Astrocyte (in vitro differentiated cells and primary cell): ENCODE measurements at regions not wholly inside any gene's neighbourhood (a gene's known extent, or its start where the extent isn't known, plus 50 kb on each side); places are given as distances from the start of the nearest gene placed in this dataset.

Experiments used
- DNase-seq: peaks from one replicate; pipeline ENCODE4 v3.0.0-alpha.2; 2010; ENCODE audit warnings: low read depth
- FAIRE-seq: peaks from 2 replicates; lab custom pipeline; 2011; peaks lifted over from hg19 to GRCh38; lab: Jason Lieb, UNC
- H2AFZ ChIP-seq: 2 replicates; pipeline ENCODE4 v1.6.0; 2012; ENCODE audit warnings: low read depth, low read length, inconsistent platforms
- H3K27ac ChIP-seq: 2 replicates; pipeline ENCODE4 v1.5.1; 2011; ENCODE audit warnings: low read depth, low read length, inconsistent platforms
- H3K27me3 ChIP-seq: 2 replicates; pipeline ENCODE4 v1.6.0; 2011; ENCODE audit warnings: low read length, inconsistent platforms; ENCODE audit not compliant: insufficient read depth
- H3K36me3 ChIP-seq: 2 replicates; pipeline ENCODE4 v1.5.1; 2011; ENCODE audit warnings: low read length, inconsistent platforms; ENCODE audit not compliant: insufficient read depth
- H3K4me1 ChIP-seq: 2 replicates; pipeline ENCODE4 v1.5.1; 2011; ENCODE audit warnings: low read length, inconsistent platforms; ENCODE audit not compliant: insufficient read depth
- H3K4me2 ChIP-seq: 2 replicates; pipeline ENCODE4 v1.6.0; 2012; ENCODE audit warnings: low read length, inconsistent platforms
- H3K4me3 ChIP-seq: 2 replicates; pipeline ENCODE4 v1.5.1; 2011; ENCODE audit warnings: low read depth, mild to moderate bottlenecking, low read length, inconsistent platforms; ENCODE audit not compliant: insufficient read depth
- H3K79me2 ChIP-seq: 2 replicates; pipeline ENCODE4 v1.6.0; 2012; ENCODE audit warnings: mild to moderate bottlenecking, low read length, inconsistent platforms; ENCODE audit not compliant: insufficient read depth
- H3K9ac ChIP-seq: 2 replicates; pipeline ENCODE4 v1.6.0; 2012; ENCODE audit warnings: mild to moderate bottlenecking, low read length, inconsistent platforms
- H3K9me3 ChIP-seq: 2 replicates; pipeline ENCODE4 v1.5.1; 2012; ENCODE audit warnings: low read depth, mild to moderate bottlenecking, low read length, inconsistent platforms; ENCODE audit not compliant: insufficient read depth
- H4K20me1 ChIP-seq: 2 replicates; pipeline ENCODE4 v1.6.0; 2012; ENCODE audit warnings: low read length, inconsistent platforms; ENCODE audit not compliant: insufficient read depth
- H3K27ac Mint-ChIP-seq: one replicate; pipeline ENCODE4 v1.8.0; 2021; ENCODE audit warnings: mild to moderate bottlenecking, mixed read lengths; ENCODE audit not compliant: unreplicated experiment
- H3K27me3 Mint-ChIP-seq: one replicate; pipeline ENCODE4 v1.8.0; 2021; ENCODE audit warnings: low read depth, mixed read lengths; ENCODE audit not compliant: unreplicated experiment
- H3K36me3 Mint-ChIP-seq: one replicate; pipeline ENCODE4 v1.8.0; 2021; ENCODE audit warnings: low read depth, mixed read lengths; ENCODE audit not compliant: unreplicated experiment
- H3K4me1 Mint-ChIP-seq: one replicate; pipeline ENCODE4 v1.8.0; 2021; ENCODE audit warnings: low read depth, mixed read lengths; ENCODE audit not compliant: unreplicated experiment
- H3K4me3 Mint-ChIP-seq: one replicate; pipeline ENCODE4 v1.8.0; 2021; ENCODE audit warnings: mild to moderate bottlenecking, moderate library complexity, mixed read lengths; ENCODE audit not compliant: unreplicated experiment
- H3K9me3 Mint-ChIP-seq: one replicate; pipeline ENCODE4 v1.8.0; 2021; ENCODE audit warnings: mild to moderate bottlenecking, mixed read lengths; ENCODE audit not compliant: unreplicated experiment
- EZH2 ChIP-seq: IDR thresholded peaks from 2 replicates; pipeline ENCODE4 v1.6.1; 2012; ENCODE audit warnings: mild to moderate bottlenecking, low read length, inconsistent platforms; ENCODE audit not compliant: insufficient read depth
- TF ChIP-seq, protein P1 (sequence below): IDR thresholded peaks from 2 replicates; pipeline ENCODE4 v1.5.1; 2011; ENCODE audit warnings: low read depth, mild to moderate bottlenecking, inconsistent platforms, low read length, moderate library complexity; ENCODE audit not compliant: insufficient read depth

GRCh38 chr7:39811161-39811614, 138.9 kb upstream of the CDK13 start:
- Histone ChIP-seq H3K4me1 (no peaks in the 10 kb centered on the region), H3K27ac (no peak overlapping the region), H3K9me3 (no peaks in the 10 kb centered on the region), H3K79me2 (no peaks in the 10 kb centered on the region), H3K27me3 (peaks cover 15% of the 10 kb centered on the region), H3K9ac (no peak overlapping the region), H3K4me3 (no peak overlapping the region), H2AFZ (no peak overlapping the region), H3K36me3 (no peaks in the 10 kb centered on the region), H3K4me2 (no peak overlapping the region), H4K20me1 (no peaks in the 10 kb centered on the region)
- FAIRE-seq = no peak
- Mint-ChIP-seq H3K27ac (no peak overlapping the region), H3K36me3 (no peaks in the 10 kb centered on the region), H3K4me1 (peaks cover 15% of the 10 kb centered on the region), H3K27me3 (peaks cover 17% of the 10 kb centered on the region), H3K4me3 (no peak overlapping the region), H3K9me3 (no peaks in the 10 kb centered on the region)
- DNase-seq = peak; percentile 36
- TF ChIP-seq EZH2 = no peak
- TF ChIP-seq, protein P1, sequence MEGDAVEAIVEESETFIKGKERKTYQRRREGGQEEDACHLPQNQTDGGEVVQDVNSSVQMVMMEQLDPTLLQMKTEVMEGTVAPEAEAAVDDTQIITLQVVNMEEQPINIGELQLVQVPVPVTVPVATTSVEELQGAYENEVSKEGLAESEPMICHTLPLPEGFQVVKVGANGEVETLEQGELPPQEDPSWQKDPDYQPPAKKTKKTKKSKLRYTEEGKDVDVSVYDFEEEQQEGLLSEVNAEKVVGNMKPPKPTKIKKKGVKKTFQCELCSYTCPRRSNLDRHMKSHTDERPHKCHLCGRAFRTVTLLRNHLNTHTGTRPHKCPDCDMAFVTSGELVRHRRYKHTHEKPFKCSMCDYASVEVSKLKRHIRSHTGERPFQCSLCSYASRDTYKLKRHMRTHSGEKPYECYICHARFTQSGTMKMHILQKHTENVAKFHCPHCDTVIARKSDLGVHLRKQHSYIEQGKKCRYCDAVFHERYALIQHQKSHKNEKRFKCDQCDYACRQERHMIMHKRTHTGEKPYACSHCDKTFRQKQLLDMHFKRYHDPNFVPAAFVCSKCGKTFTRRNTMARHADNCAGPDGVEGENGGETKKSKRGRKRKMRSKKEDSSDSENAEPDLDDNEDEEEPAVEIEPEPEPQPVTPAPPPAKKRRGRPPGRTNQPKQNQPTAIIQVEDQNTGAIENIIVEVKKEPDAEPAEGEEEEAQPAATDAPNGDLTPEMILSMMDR = no peak

DNA sequence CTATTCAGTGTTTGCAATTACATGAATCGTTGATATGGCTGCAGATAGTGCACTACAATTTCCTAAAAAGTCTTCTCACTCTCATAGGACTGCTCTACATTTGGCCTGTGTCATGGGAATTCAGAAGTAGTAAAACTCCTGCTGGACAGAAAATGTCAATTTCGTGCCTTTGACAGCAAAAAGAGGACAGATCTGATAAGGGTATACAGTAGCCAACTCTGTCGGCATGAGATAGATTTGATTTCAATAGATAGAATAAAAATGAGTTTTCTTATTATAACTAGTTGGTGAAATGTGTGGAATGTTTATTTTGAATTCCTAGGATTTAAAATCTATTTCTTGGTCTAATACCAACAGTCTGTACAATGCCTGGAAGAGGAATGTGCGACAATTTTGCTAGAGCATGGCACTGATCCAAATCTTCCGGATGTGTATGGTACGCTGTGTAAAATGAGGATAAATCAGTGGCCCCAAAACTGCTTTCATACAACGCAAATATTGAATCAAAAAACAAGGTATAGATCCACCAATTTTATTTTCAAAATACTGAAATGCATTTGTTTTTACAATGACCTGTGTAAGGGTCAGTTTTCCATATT, 133.5 kb upstream of the CDK13 start:
- H3K9ac ChIP-seq = no peak overlapping the region
- H3K36me3 Mint-ChIP-seq = no peaks in the 10 kb centered on the region
- no peaks in the 10 kb centered on the region for H3K4me1 ChIP-seq
- H3K27me3 Mint-ChIP-seq = peaks cover 18% of the 10 kb centered on the region
- no peak for TF ChIP-seq EZH2
- TF ChIP-seq, protein P1 = no peak
- H3K27me3 ChIP-seq = peaks cover 26% of the 10 kb centered on the region
- H3K27ac Mint-ChIP-seq = no peak overlapping the region
- H3K4me1 Mint-ChIP-seq = no peaks in the 10 kb centered on the region
- H3K36me3 ChIP-seq = no peaks in the 10 kb centered on the region
- no peaks in the 10 kb centered on the region for H3K9me3 ChIP-seq
- H3K27ac ChIP-seq = no peak overlapping the region
- no peak overlapping the region for H2AFZ ChIP-seq
- H4K20me1 ChIP-seq = no peaks in the 10 kb centered on the region
- no peak overlapping the region for H3K4me2 ChIP-seq
- H3K4me3 ChIP-seq = no peak overlapping the region
- no peak for FAIRE-seq
- DNase-seq = no peak
- no peaks in the 10 kb centered on the region for H3K79me2 ChIP-seq
- H3K4me3 Mint-ChIP-seq = no peak overlapping the region
- no peaks in the 10 kb centered on the region for H3K9me3 Mint-ChIP-seq

GRCh38 chr7:39819514-39819913, 130.5 kb upstream of the CDK13 start:
- H3K9me3 ChIP-seq = no peaks in the 10 kb centered on the region
- Mint-ChIP-seq H3K27me3 (peaks cover 15% of the 10 kb centered on the region), H3K36me3 (no peaks in the 10 kb centered on the region), H3K27ac (no peak overlapping the region), H3K4me3 (no peak overlapping the region), H3K4me1 (no peaks in the 10 kb centered on the region), H3K9me3 (no peaks in the 10 kb centered on the region)
- H3K79me2 ChIP-seq = no peaks in the 10 kb centered on the region
- no peak overlapping the region for H3K4me2 ChIP-seq
- no peak for DNase-seq
- no peak overlapping the region for H2AFZ ChIP-seq
- H3K9ac ChIP-seq = no peak overlapping the region
- H3K4me1 ChIP-seq = no peaks in the 10 kb centered on the region
- TF ChIP-seq, protein P1 = no peak
- no peak for TF ChIP-seq EZH2
- FAIRE-seq = no peak
- H3K4me3 ChIP-seq = no peak overlapping the region
- no peak overlapping the region for H3K27ac ChIP-seq
- H3K27me3 ChIP-seq = peaks cover 32% of the 10 kb centered on the region
- H4K20me1 ChIP-seq = no peaks in the 10 kb centered on the region
- no peaks in the 10 kb centered on the region for H3K36me3 ChIP-seq
